Stimulated activated CD4-positive, alpha-beta T cell treated with anti-CD3 and anti-CD28 coated beads, TNF-alpha, amount 100 ng/mL, for 48 hours (primary cell): ENCODE measurements at regions not wholly inside any gene's neighbourhood (a gene's known extent, or its start where the extent isn't known, plus 50 kb on each side); places are given as distances from the start of the nearest gene placed in this dataset.

Source experiments
- DNase-seq, 3 donors: peaks; one replicate each; pipeline ENCODE4 v3.0.0-alpha.2; 2020; ENCODE audit warnings: low read depth in 3 of 3

DNA sequence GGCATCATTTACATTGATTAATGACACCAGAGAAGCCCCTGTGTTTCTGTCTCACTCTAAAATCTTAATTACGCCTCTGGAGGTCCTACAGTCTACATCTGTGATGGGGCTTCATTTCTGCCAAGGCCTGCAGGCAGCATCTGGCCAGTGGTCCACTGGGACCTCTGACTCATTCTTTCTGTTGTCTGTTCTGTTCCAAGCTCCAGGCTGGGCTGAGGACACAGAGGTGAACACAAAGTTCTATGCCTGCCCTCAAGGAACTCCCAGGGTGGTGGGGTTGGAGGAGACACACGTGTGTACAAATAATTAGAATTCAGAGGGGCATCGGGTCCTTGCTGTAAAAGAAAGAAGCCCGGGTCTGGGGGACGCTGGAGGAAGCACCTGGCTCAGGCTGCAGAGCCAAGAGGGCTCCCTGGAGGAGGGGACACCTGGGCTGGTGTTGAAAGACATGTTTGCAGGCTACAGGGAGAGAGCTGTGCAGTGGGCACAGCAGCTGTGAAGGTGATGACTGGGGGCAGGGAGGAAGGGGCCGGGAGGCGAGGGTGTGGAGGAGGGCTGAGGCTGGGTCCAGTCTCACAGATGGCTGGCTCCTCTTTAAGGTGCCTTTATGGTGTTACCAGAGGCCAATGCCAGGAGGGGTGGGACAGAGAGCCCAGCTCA lies 103.3 kb upstream of the PRR23E start:
- no peak for DNase-seq

DNA sequence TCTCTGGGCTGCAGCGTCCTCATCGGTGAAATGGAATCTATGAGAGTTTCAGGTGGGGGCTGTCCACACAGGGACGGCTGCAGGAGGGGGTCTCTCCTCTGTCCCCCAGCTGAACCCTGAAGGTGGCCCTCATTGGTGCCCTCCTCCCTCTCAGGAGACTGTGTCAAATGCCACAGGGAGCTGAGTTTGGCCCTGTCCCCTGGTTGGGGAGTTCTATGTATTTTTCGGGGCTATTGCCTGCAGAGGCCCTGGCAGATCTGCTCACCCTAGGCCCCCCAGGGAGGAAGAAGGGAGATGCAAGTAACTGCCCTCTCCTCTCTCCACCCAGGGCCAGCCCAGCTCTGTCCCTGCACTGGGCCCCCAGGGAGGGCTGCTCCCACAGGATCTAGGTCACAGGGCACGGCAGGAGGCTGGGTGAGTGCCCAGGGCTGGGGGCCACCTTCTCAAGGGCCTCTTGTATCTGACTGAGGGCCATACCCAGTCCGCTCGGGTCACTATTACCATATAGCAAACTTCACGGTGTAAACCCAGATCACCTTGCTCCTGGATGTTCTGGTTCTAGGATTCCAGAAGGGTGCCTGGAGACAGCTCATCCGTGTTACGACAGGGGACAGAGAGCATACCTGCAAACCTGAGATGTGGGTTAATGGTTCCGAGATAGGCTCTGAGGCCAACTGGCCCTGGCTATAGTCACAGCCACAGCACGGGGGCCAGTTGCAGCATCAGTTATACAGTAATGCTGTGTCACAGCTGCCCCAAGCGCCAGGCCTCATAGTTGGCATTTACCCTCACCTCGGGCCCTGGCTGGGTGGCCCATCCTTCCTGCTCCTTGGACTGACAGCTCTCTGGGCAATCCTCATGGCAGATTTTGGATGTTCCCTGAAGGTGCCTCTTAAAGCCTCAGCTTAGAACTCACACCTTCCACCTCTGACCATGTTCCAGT lies 102.4 kb upstream of the PRR23E start:
- DNase-seq = no peak

DNA sequence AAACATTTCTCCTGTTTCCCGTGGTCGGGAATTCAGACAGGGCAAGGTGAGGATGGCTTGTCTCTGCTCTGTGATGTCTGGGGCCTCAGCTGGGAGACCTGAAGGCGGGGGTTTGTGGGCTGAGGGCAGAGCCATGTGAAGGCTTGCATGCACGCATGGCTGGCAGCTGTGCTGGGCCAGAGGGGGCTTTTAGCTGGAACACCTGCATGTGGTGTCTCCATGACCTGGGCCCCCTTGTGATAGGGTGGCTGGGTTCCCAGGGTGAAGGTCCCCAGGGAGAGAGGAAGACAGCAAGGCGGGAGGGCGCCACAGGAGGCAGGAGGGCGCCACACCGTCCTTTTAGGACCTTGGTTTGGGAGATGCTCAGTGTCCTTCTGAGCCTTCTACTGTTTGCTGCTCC lies 101.6 kb upstream of the PRR23E start:
- DNase-seq = no peak

DNA sequence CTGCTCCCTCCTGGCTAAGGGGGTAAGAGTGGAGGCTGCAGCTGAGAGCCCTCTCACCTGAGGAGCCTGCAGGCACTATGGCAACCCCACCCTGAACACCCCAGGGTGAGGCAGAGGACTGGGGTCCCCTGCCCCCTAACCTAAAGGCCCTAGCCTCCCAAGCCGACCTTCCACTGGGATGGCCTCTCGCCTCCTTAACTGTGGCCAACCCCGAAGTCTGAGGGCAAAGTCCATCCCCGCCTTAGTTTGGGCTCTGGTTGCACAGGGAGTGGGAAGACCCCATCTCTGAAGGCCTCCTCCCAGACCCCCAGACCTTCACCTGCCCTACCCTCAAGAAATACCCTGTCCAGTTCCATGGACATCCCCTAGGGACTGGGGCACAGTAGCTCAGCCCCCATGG lies 100.6 kb upstream of the PRR23E start:
- no peak for DNase-seq

DNA sequence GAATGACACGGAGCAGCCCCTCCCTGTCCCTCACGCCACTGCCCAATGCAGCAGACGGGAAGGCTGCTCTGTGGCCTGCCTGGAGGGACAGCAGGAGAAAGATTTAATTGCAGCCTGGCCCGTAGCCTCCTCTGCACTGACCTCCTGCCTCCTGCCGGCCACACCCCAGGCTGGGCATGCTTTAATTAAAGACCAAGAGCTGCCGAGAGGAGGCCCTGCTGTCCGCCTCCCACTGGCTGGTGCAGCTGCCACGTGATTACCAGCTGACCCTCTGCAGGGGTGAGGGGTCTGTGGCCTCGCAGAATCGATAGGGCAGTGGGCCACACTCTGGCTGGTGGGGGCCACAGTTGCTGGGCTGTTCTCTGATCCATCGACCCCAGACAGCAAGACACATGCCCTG lies 100.2 kb upstream of the PRR23E start:
- no peak for DNase-seq

DNA sequence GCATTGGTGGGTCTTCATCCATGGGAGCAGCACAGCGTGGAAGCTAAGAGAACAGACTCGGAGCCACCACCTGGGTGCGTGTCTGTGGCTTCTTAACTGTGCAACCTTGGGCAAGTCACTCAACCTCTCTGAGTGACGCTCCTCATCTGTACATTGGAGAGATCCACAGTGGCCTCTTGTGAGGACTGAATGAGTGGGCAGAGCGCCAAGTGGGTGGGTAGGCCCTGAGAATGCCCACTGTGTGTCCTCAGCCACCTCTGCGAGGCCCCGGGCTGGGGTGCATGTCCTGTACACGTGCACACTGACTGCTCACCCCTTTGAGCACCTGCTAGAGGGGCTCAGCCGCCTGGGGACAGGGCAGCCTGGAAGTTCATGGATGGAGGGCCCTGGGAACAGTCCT lies 99.6 kb upstream of the PRR23E start:
- no peak for DNase-seq

DNA sequence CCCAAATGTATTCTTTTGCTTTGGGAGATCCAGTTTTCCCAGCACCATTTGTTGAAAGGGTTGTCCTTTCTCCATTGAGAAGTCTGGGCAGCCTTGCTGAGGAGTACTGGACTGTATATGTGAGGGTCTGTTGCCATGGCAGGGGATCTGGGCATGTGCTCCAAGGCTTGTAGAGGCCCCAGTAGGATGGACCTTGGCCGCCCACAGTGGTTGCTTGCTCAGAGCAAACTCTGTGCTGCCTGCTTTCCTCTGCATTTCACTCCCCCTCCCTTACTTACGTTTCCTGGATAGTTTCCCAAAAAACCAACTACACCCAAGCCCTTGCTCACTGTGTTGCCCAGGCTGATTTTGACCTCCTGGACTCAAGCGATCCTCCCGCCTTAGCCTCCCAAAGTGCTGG lies 97.2 kb upstream of the PRR23E start:
- no peak for DNase-seq

DNA sequence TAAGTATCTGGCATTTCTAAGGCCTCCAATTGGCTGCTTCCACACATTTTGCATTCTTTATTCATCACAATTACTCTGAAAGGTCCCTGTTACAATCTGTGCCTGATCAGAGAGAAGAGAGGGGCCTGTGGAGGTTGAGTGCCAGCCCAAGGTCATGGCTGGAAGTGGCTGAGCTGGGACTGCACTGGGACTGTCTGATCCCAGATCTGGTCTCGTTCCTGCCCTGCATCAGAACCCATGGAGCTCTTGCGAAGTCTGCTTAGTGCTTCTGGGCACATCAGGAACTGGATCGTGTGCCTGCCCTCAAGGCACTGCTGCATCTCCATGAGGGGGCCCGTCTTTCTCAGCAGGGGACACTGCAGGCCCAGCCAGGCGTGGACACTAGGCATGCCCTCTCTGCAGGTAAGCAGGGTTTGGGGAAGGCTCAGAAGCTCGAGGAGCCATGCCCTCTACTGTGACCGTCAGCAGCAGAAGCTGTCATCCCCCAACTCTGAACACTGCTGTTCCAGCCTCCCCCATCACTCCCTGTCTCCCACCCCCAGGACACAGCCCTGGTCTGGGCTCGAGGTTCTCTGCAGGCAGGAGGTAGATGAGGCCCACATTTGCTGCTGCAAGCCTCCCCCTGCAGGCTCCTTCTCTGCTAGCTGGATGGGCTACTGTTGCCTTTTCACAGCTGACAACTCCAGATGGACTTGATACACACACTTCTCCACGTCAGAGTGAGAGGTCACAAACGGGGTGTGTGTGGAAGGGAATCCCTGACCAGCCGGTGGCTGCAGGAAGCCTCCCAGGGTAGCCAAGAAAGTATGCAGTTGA lies 96.5 kb upstream of the PRR23E start:
- no peak for DNase-seq

DNA sequence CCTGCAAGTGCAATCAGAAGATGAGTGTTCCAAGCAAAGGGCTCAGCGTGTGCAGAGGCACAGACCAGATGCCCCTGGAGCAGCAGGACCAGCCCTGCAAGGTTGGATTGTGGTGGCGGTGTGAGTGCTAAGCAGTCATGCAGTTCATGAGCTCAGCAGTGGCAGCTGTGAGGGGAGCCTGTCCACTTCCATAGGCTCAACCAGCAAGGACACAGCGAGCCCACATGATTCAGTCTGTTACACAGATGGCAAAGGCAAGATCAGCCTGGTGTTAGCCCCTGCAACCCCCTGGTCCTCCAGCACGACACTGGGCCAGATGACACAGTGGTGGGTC lies 95.9 kb upstream of the PRR23E start:
- DNase-seq = no peak

DNA sequence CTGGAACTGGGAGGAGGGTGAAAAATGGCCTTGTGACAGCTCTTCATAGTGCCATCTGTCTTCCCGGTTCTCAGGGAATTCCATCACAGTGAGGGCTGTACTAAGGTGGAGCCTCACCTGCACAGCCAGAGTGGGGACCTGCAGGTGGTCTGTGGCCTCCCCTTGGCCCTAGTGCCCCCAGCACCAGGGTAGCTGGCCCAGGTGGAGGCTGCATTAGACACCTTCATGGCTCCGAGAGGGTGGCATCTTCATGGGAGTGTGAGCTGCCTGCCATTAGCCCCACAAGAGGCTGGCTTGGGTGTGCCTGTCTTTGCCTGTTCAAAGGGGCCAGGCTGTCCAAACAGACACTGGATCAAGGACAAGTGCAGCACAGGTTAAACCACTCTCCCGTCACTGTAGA lies 95.5 kb upstream of the PRR23E start:
- DNase-seq = no peak

DNA sequence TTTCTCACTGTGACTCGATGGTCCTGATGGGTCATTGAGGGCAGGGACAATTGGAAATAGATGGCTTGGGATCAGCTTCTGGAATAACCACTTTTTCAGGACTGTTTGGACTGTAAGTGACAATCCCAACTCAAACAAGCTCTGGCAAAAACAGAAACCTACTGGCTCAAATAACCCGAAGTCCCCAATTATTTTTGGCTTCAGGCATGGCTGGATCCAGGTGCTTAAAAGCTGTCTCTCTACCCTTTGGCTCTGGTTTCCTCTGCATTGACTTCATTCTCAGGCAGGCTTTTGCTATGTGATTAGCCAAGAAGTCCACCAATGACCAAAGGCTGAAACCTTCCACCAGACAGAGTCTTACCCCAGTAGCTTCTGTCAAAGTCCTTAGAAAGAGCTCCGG lies 92.9 kb upstream of the PRR23E start:
- no peak for DNase-seq

DNA sequence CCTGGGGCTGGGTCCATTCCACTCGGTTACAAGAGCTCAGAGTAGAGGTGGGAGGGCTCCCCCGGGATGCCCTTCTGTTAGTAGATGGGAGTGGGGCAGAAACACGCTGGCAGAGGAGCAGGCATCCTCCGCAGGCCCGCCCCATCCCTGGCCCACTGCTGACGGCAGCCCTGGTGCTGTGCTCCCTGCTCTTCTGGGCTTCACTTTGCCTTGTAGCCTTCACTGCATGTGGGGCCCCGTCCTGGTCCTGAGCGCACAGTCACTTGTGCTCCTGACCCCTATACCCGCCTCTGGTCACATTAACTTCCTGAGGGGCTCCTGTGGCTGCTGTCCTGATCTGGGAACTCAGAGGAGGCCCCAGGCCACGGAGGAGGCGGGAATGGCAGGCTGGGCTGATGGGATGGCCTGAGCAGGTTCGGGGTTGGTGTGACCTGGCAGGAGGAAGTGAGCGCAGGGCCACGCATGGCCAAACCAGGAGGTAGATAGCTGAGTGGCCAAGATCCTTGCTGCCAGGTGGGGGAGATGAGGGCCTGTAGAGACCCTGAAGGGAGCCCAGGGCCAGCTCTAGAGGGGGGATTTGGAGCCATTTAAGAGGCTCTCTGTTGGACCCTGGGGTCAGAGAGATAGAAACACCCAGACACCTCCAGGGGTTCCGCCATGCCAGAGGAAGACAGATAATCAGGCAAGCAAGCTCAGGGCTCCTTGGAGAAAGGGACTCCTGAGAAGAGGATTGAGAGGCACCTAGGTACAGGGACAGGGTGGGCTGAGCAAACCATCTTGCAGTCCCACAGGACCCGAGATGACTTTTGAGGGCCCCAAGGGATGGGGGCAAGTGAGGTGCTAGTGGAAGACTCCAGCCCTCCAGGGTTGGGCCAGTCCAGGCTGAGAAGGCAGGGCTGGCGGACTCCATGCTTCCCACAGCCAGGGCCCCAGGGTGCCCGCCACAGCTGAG lies 92.2 kb upstream of the PRR23E start:
- no peak for DNase-seq

DNA sequence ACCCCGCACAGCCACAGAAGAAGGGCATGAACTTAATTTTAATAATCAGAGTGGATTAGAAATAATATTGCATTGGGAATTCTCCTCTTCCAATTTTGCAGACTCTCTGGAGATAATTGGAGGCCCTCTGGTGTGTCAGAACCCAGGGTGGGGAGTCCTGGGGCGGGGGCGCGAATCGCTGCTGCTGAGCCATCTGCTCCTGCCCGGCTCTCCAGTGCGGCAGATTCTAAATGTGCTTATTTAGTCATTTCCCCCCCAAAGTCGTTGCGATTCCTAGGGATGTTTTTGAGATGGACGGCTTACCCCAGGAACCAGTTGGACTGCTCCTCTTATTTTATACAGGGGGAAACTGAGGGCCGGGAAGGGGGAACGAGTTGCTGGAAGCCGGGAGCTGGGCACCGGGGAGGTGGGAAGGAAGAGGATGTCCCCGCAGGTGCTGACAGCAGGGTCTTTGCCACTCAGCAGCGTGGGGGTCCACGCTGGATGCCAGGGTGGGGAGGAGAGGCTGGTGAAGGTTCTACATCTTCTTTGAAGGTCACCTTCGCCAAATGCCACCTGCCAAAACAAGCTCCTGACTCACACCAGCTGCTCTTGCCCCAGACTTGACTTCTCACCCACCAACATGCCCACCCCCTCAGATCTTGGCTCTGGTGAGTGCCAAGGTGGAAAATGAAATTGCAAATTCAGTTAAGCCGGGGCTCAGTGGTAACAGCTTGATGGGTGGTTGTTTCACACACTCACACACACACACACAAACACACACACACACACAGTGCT lies 91.3 kb upstream of the PRR23E start:
- DNase-seq = no peak

DNA sequence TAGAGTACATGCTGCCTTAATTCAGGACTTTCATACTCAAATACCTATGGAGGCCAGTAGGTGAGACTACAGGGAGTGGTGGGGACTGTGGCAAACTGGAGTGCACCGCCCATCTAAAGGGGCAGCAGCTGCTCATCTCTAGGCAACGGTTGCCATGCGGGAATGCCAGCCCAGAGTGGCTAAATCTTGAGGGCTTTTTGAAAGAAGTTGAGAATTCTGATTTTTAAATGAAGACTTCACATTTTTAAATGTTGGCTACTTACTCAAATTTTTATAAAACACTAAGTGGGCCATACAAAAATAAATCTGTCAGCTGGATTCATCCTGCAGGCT lies 90.8 kb upstream of the PRR23E start:
- no peak for DNase-seq

DNA sequence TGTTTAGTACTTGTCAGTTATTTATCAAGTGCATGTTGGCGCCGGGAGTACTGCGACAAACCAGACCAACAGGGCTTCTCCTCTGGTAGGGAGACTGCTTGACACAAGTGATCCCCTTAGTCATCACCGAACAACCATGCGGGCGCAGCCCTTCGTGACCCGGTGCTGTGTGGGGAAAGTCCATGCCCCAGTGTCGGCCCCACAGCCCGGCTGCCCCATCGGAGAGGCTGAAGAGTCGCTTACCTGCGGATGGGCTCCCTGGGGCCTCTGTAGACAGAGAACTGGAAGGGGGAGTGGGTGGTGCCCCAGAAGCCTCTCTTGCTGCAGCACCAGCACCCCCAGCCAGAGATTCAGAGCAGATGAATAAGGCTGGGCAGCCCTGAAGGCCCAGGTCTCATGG lies 90.3 kb upstream of the PRR23E start:
- no peak for DNase-seq

DNA sequence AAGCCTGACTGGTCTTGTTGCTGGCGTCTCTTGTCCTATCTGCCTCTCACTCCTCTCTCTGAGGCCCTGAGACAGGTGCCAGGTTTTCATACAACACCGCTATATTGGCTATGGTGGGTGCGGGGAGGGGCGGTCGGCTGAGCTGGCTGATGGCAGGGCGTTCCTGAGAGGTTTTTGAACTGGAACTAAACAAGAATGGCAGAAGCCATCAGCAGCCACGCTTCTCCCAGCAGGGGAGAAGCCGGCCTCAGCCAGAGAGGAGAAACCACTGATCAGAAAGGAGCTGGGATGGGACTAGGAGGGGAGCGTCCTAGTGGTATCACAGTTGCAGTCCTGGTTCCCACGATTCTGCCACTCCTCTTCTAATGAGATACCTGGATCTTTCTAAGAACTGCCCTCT lies 89.9 kb upstream of the PRR23E start:
- no peak for DNase-seq

DNA sequence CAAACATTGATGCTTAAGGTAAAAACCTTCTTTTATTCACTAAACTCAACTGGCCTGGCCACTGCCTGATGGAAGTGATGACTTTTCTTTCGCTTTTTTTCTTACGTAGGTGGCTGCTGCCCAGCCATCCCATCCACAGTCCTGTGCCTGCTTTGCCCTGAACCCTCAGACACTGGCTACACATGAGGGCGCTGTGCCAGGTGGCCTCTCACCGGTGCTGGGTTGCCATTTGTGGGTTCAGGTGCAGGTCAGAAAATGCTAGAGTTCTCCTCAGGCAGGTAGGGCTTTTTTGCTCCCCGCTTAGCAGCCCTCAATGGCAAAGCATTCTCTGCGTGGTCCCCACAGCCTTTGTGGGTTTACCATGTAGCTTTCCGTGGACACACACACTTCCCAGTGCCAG lies 88.3 kb upstream of the PRR23E start:
- DNase-seq = no peak

DNA sequence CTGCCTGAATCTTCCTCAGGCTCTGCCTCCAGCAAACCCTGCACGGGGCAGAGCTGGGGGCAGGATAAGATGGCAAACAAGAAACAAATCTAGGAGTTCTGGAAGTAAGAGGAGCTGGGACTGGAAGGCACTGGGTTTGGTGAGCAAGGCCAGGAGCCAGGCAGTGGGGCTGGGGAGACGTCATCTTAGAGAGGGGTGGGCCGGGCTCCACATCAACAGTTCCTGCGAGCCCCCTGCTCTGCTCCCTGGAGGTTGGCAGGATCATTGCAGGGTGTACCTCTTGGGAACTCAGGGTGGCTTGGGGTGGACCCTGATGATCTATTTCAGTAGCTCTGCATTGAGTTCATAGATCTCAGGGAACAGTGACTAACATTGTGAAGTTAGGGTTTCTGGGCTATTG lies 87.3 kb upstream of the PRR23E start:
- DNase-seq = no peak

DNA sequence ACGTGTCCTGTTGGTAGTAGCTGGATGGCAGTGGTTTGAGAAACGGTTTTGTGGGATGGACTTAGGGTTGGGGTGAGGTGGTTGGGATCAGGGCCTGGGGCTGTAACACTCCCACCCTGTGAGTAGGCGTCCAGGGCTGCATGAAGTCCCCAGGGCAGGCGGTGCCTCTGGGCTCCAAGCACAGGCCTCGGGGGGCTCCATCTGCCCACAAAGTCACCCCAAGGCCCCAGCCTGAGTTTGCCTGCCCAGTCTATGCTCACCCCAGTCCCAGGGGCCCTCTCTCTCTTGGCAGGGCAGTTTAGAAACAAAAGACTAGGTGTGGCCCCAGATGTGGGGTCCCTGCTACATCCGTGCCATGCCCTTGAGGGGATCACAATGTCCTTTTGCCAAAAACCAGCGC lies 86.9 kb upstream of the PRR23E start:
- no peak for DNase-seq

DNA sequence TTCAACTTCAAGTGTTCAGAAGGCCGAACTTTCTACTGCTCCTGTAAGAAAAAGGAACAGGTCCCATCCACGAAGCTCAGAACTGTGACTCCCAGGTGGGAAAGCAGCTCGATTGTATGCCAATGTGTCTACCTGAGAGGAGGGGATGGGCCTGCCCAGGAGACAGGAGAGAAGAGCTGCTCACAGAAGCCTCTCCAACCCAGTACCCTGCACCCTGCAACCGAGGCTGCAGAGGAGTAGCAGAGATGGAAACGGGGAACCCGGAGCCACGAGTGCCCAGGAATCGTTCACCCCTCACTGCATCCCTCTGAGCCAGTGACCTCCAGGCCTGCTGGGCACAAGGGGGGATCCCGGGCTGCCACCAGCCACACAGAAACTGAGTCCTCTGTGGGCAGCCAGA lies 86.5 kb upstream of the PRR23E start:
- no peak for DNase-seq

DNA sequence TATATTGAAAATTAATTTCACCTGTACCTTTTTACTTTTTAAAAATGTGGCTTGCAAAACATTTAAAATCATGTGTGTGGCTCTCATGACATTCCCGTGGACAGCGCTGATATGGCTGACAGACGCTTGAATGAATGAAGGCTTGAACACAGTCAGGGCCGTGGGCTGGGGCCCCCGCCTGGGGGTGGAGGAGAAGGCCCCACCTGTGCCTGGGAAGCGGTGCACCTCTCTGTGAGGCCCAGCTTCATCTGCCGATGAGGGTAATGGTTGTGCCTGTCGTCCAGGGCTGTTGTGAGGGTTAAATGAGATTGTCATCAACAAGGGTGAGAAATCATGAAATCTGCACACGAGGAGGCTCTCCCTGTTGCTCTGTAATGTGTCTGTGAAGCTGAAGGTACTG lies 85.9 kb upstream of the PRR23E start:
- no peak for DNase-seq
